Keratinocyte (primary cell): ENCODE measurements at regions not wholly inside any gene's neighbourhood (a gene's known extent, or its start where the extent isn't known, plus 50 kb on each side); places are given as distances from the start of the nearest gene placed in this dataset.

Experiments
- DNase-seq: peaks from one replicate; pipeline ENCODE4 v3.0.0-alpha.2; 2011; ENCODE audit warnings: low read depth, missing footprints, low spot score
- FAIRE-seq: peaks from 2 replicates; lab custom pipeline; 2011; peaks lifted over from hg19 to GRCh38; lab: Jason Lieb, UNC
- H2AFZ ChIP-seq: 2 replicates; pipeline ENCODE4 v1.6.0; 2012; ENCODE audit warnings: low read length, control low read depth, inconsistent platforms; ENCODE audit not compliant: control insufficient read depth
- H3K27ac ChIP-seq: 2 replicates; pipeline ENCODE4 v1.5.1; 2011; ENCODE audit warnings: low read length; ENCODE audit not compliant: control insufficient read depth, insufficient read depth
- H3K27me3 ChIP-seq: 3 replicates; pipeline ENCODE4 v1.6.0; 2011; ENCODE audit warnings: low read length; ENCODE audit not compliant: control insufficient read depth, insufficient read depth; ENCODE audit errors: extremely low read depth
- H3K36me3 ChIP-seq, 2 experiments: 2 replicates in 1 of 2; 3 replicates in 1 of 2; pipeline ENCODE4 v1.5.1; 2011; ENCODE audit warnings: low read length in 2 of 2, mild to moderate bottlenecking in 1 of 2; ENCODE audit not compliant: control insufficient read depth in 2 of 2, insufficient read depth in 2 of 2; ENCODE audit errors: extremely low read depth in 1 of 2
- H3K4me1 ChIP-seq: 3 replicates; pipeline ENCODE4 v1.5.1; 2011; ENCODE audit warnings: low read length; ENCODE audit not compliant: control insufficient read depth, insufficient read depth; ENCODE audit errors: extremely low read depth
- H3K4me2 ChIP-seq: 3 replicates; pipeline ENCODE4 v1.6.0; 2011; ENCODE audit warnings: low read depth, low read length; ENCODE audit not compliant: control insufficient read depth, insufficient read depth; ENCODE audit errors: extremely low read depth
- H3K4me3 ChIP-seq, 3 experiments: fragments of 200-600 bp in 1 of 3; sonication (generic) in 1 of 3; 2 replicates in 2 of 3; 3 replicates in 1 of 3; pipeline ENCODE4 v1.5.1; 2011 to 2016; ENCODE audit warnings: low read length in 3 of 3, mild to moderate bottlenecking in 3 of 3, control low read depth in 2 of 3, inconsistent platforms in 1 of 3, low read depth in 1 of 3, mixed read lengths in 1 of 3, mixed run types in 1 of 3, moderate library complexity in 1 of 3; ENCODE audit not compliant: control insufficient read depth in 2 of 3, insufficient read depth in 2 of 3; ENCODE audit errors: extremely low read depth in 1 of 3
- H3K79me2 ChIP-seq: 2 replicates; pipeline ENCODE4 v1.6.0; 2012; ENCODE audit warnings: low read length; ENCODE audit not compliant: control insufficient read depth, insufficient read depth
- H3K9ac ChIP-seq: 3 replicates; pipeline ENCODE4 v1.6.0; 2011; ENCODE audit warnings: low read length; ENCODE audit not compliant: control insufficient read depth, insufficient read depth; ENCODE audit errors: extremely low read depth
- H3K9me1 ChIP-seq: 3 replicates; pipeline ENCODE4 v1.6.0; 2011; ENCODE audit warnings: low read length; ENCODE audit not compliant: control insufficient read depth, insufficient read depth; ENCODE audit errors: extremely low read depth
- H3K9me3 ChIP-seq: 2 replicates; pipeline ENCODE4 v1.5.1; 2012; ENCODE audit warnings: low read depth, low read length; ENCODE audit not compliant: control insufficient read depth
- H4K20me1 ChIP-seq: 3 replicates; pipeline ENCODE4 v1.6.0; 2011; ENCODE audit warnings: low read length; ENCODE audit not compliant: control insufficient read depth, insufficient read depth; ENCODE audit errors: extremely low read depth
- EZH2 ChIP-seq: IDR thresholded peaks from one replicate; pipeline ENCODE4 v1.6.1; 2012; ENCODE audit warnings: inconsistent platforms, mild to moderate bottlenecking, low read length, moderate library complexity
- dilution Hi-C: fragments of 300-500 bp; cut with MboI; formaldehyde crosslinking; loops from one replicate; pipeline ENCODE4 v1.7.0; 2020; ENCODE audit warnings: low sequenced_read_pairs; ENCODE audit not compliant: extremely low pct_ligation_motif_present
- TF ChIP-seq, protein P1 (sequence below), 3 experiments: IDR thresholded peaks in 1 of 3; conservative IDR thresholded peaks in 1 of 3; optimal IDR thresholded peaks in 1 of 3; 2 replicates in 2 of 3; 3 replicates in 1 of 3; pipeline versions ENCODE3 to v1.5.1; 2011; ENCODE audit warnings: low read length in 3 of 3, mild to moderate bottlenecking in 3 of 3, moderate library complexity in 2 of 3, control low read depth in 1 of 3, inconsistent platforms in 1 of 3; ENCODE audit not compliant: insufficient read depth in 2 of 3; ENCODE audit errors: extremely low read depth in 1 of 3

- H3K27me3 ChIP-seq: no peaks in the 10 kb centered on the region
- TF ChIP-seq EZH2: no peak
- TF ChIP-seq, protein P1, sequence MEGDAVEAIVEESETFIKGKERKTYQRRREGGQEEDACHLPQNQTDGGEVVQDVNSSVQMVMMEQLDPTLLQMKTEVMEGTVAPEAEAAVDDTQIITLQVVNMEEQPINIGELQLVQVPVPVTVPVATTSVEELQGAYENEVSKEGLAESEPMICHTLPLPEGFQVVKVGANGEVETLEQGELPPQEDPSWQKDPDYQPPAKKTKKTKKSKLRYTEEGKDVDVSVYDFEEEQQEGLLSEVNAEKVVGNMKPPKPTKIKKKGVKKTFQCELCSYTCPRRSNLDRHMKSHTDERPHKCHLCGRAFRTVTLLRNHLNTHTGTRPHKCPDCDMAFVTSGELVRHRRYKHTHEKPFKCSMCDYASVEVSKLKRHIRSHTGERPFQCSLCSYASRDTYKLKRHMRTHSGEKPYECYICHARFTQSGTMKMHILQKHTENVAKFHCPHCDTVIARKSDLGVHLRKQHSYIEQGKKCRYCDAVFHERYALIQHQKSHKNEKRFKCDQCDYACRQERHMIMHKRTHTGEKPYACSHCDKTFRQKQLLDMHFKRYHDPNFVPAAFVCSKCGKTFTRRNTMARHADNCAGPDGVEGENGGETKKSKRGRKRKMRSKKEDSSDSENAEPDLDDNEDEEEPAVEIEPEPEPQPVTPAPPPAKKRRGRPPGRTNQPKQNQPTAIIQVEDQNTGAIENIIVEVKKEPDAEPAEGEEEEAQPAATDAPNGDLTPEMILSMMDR (optimal IDR thresholded peaks at IDR 0.05 in 1 of 3, IDR thresholded peaks at IDR 0.05 in 1 of 3, conservative IDR thresholded peaks at IDR 0.05 in 1 of 3; ENCODE audit: extremely low read depth in 1 of 3, insufficient read depth in 2 of 3, low read length in 3 of 3): no peak
- H3K9me3 ChIP-seq: no peaks in the 10 kb centered on the region
- no peaks in the 10 kb centered on the region for H4K20me1 ChIP-seq
- no peak for FAIRE-seq
- H2AFZ ChIP-seq: no peak overlapping the region
- H3K36me3 ChIP-seq: no peaks in the 10 kb centered on the region
- no peaks in the 10 kb centered on the region for H3K4me1 ChIP-seq
- no peak overlapping the region for H3K27ac ChIP-seq
- no peak overlapping the region for H3K9ac ChIP-seq
- H3K79me2 ChIP-seq: no peaks in the 10 kb centered on the region
- no peak overlapping the region for H3K4me3 ChIP-seq
- no peaks in the 10 kb centered on the region for H3K9me1 ChIP-seq
- dilution Hi-C loops: no loop called here
- no peak overlapping the region for H3K4me2 ChIP-seq
- no peak for DNase-seq
Observed at GRCh38 chr4:184893801-184894571, 68.2 kb upstream of the ACSL1 start.

DNA sequence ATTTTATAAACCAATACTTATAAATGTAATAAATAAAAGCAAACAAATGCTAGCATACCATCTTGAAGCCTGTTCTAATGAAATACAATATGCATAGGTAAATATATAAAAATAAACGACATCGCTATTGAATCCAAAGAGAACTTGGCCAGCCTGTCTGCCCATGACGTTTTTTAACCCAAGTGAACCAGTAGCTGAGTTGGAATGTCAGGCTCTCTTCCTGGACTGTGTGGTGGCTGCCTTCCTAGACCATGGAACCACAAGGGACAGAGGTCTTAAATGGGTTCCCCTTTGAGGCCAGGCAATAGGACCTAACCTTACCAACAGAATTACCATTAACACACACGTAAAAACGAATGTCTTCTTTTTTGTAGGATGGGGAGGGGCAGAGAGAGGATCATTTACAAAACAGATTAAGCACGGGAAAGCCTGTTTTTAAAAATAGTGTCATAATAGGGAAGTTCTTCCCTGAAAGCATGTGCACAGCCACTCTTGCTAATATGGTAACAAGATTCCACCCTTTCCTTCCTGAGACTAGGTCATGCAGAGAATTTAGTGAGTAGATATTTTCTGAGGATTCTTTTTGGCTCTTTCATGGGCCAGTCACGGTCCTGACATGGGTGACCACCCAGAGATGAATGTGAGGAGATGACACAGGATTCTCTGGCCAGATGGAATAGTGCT is 69.4 kb upstream of the ACSL1 start:
- DNase-seq: no peak
- H3K9me1 ChIP-seq: no peaks in the 10 kb centered on the region
- dilution Hi-C loops: no loop called here
- no peak overlapping the region for H3K27ac ChIP-seq
- TF ChIP-seq, protein P1 (optimal IDR thresholded peaks at IDR 0.05 in 1 of 3, IDR thresholded peaks at IDR 0.05 in 1 of 3, conservative IDR thresholded peaks at IDR 0.05 in 1 of 3; ENCODE audit: extremely low read depth in 1 of 3, insufficient read depth in 2 of 3, low read length in 3 of 3): no peak
- no peak for TF ChIP-seq EZH2
- no peak overlapping the region for H3K4me3 ChIP-seq
- no peaks in the 10 kb centered on the region for H4K20me1 ChIP-seq
- no peak overlapping the region for H2AFZ ChIP-seq
- H3K4me1 ChIP-seq: no peaks in the 10 kb centered on the region
- H3K9me3 ChIP-seq: no peaks in the 10 kb centered on the region
- H3K9ac ChIP-seq: no peak overlapping the region
- no peak overlapping the region for H3K4me2 ChIP-seq
- no peaks in the 10 kb centered on the region for H3K27me3 ChIP-seq
- no peaks in the 10 kb centered on the region for H3K79me2 ChIP-seq
- FAIRE-seq: no peak
- no peaks in the 10 kb centered on the region for H3K36me3 ChIP-seq
